Endothelial cell of umbilical vein (primary cell): ENCODE measurements at regions not wholly inside any gene's neighbourhood (a gene's known extent, or its start where the extent isn't known, plus 50 kb on each side); places are given as distances from the start of the nearest gene placed in this dataset.

Experiments used
- CTCF ChIP-seq, 2 donors: IDR thresholded peaks; 1 replicate in 1 of 2; 2 replicates in 1 of 2; pipeline ENCODE4 v1.5.1; 2011; ENCODE audit warnings: low read length in 2 of 2, mild to moderate bottlenecking in 2 of 2, moderate library complexity in 2 of 2, control low read depth in 1 of 2, inconsistent platforms in 1 of 2, low read depth in 1 of 2; ENCODE audit not compliant: insufficient read depth in 1 of 2; ENCODE audit errors: extremely low read depth in 1 of 2
- EZH2 ChIP-seq: IDR thresholded peaks from 2 replicates; pipeline ENCODE4 v1.6.1; 2012; ENCODE audit warnings: borderline replicate concordance, low read depth, mild to moderate bottlenecking, moderate library complexity, low read length, inconsistent platforms; ENCODE audit not compliant: severe bottlenecking

GRCh38 chr6:14281811-14282660, 164.5 kb downstream of the CD83 start:
- TF ChIP-seq CTCF (IDR thresholded peaks at IDR 0.05; ENCODE audit: extremely low read depth in 1 of 2, insufficient read depth in 1 of 2, low read depth in 1 of 2, low read length in 2 of 2) (no peak), EZH2 (no peak)
